Activated CD8-positive, alpha-beta T cell treated with anti-CD3 and anti-CD28 coated beads for 36 hours (primary cell): ENCODE measurements at regions not wholly inside any gene's neighbourhood (a gene's known extent, or its start where the extent isn't known, plus 50 kb on each side); places are given as distances from the start of the nearest gene placed in this dataset.

ENCODE experiments used
- ATAC-seq: fragments of 200-7000 bp; cut with Tn5 transposase; one replicate; pipeline ENCODE4 v1.10.0; 2021; ENCODE audit warnings: mild to moderate bottlenecking, moderate library complexity
- CTCF ChIA-PET: fragments of 350-600 bp; sonication (Branson Sonifier 250); formaldehyde crosslinking; loops from one replicate; lab custom pipeline; 2021; ENCODE audit warnings: antibody characterized with exemption; lab: Charles Lee
- POLR2A ChIA-PET: fragments of 350-600 bp; sonication (Branson Sonifier 250); formaldehyde crosslinking; loops from one replicate; lab custom pipeline; 2021; ENCODE audit warnings: antibody characterized with exemption; lab: Charles Lee
- DNase-seq: peaks from one replicate; pipeline ENCODE4 v3.0.0-alpha.2; 2020
- H3K27ac Mint-ChIP-seq: one replicate; pipeline ENCODE4 v1.8.0; 2021; ENCODE audit warnings: mild to moderate bottlenecking, mixed read lengths
- H3K27me3 Mint-ChIP-seq: one replicate; pipeline ENCODE4 v1.8.0; 2021; ENCODE audit warnings: mixed read lengths
- H3K36me3 Mint-ChIP-seq: one replicate; pipeline ENCODE4 v1.8.0; 2021; ENCODE audit warnings: low read depth, mixed read lengths
- H3K4me1 Mint-ChIP-seq: one replicate; pipeline ENCODE4 v1.8.0; 2021; ENCODE audit warnings: low read depth, mixed read lengths
- H3K4me3 Mint-ChIP-seq: one replicate; pipeline ENCODE4 v1.8.0; 2021; ENCODE audit warnings: mild to moderate bottlenecking, moderate library complexity, mixed read lengths
- H3K9me3 Mint-ChIP-seq: one replicate; pipeline ENCODE4 v1.8.0; 2021; ENCODE audit warnings: mixed read lengths
- intact Hi-C: fragments of 100-400 bp; cut with micrococcal nuclease; formaldehyde crosslinking; loops from one replicate; pipeline ENCODE4 v1.10.0; 2022
- TF ChIP-seq, protein P1 (sequence below): fragments of 200-600 bp; IDR thresholded peaks from one replicate; pipeline ENCODE4 v1.8.0; 2022; ENCODE audit warnings: antibody characterized with exemption, mild to moderate bottlenecking

DNA sequence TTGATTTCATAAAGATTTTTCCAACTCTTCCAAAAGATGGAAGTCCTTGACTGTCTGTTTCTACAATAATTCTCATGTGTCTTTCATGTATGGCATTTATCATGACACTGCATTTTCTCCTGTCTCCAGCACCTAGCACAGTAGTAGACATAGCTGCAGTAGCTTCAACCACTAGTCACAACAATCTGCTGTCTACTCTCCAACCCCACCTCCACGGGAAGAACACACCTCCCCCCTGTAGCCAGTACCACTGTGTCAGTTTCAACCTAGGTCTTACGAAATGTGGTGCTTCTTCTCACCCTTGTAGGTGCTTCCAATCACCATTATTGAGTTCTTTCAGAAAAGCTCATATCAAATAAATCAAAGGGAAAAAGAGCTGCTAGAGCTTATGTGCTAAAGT is 425.1 kb upstream of the ADAMTS5 start:
- Mint-ChIP-seq H3K9me3 (no peaks in the 10 kb centered on the region), H3K27ac (no peak overlapping the region), H3K4me3 (no peak overlapping the region), H3K36me3 (no peaks in the 10 kb centered on the region), H3K27me3 (no peaks in the 10 kb centered on the region), H3K4me1 (no peaks in the 10 kb centered on the region)
- POLR2A ChIA-PET, result no interaction called here
- CTCF ChIA-PET, result no interaction called here
- DNase-seq, result no peak
- TF ChIP-seq, protein P1, sequence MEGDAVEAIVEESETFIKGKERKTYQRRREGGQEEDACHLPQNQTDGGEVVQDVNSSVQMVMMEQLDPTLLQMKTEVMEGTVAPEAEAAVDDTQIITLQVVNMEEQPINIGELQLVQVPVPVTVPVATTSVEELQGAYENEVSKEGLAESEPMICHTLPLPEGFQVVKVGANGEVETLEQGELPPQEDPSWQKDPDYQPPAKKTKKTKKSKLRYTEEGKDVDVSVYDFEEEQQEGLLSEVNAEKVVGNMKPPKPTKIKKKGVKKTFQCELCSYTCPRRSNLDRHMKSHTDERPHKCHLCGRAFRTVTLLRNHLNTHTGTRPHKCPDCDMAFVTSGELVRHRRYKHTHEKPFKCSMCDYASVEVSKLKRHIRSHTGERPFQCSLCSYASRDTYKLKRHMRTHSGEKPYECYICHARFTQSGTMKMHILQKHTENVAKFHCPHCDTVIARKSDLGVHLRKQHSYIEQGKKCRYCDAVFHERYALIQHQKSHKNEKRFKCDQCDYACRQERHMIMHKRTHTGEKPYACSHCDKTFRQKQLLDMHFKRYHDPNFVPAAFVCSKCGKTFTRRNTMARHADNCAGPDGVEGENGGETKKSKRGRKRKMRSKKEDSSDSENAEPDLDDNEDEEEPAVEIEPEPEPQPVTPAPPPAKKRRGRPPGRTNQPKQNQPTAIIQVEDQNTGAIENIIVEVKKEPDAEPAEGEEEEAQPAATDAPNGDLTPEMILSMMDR, result no peak
- intact Hi-C loops, result no loop called here
- no peak for ATAC-seq

DNA sequence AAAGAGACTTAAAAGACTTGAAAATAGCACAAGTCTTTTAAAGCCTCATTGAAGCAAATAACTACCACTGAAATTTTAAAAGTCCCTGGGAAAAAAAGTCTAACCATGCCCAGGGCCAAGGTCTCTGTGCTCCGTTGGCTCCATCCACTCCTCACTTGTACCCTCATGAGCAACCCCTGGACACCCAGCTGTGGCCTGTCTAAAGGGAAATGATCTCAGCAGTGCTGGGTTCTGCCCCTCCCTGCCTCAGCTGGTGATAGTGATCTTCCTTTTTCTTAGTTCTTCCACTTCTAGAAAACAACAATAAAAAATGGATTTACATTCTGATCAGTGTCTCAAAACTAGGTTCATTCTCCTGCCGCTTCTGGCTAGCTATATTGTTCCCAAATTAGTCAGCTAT is 423.5 kb upstream of the ADAMTS5 start:
- ATAC-seq (no peak), DNase-seq (no peak)
- ChIA-PET CTCF (interaction anchor here (0.6 kb wide), 1 partner anchor 13 kb away, joined by 3 read pairs; no protein-coding TSS in a partner anchor), POLR2A (no interaction called here)
- Mint-ChIP-seq H3K27ac (no peak overlapping the region), H3K36me3 (no peaks in the 10 kb centered on the region), H3K9me3 (no peaks in the 10 kb centered on the region), H3K4me1 (no peaks in the 10 kb centered on the region), H3K27me3 (no peaks in the 10 kb centered on the region), H3K4me3 (no peak overlapping the region)
- TF ChIP-seq, protein P1, result no peak
- intact Hi-C loops, result no loop called here

DNA sequence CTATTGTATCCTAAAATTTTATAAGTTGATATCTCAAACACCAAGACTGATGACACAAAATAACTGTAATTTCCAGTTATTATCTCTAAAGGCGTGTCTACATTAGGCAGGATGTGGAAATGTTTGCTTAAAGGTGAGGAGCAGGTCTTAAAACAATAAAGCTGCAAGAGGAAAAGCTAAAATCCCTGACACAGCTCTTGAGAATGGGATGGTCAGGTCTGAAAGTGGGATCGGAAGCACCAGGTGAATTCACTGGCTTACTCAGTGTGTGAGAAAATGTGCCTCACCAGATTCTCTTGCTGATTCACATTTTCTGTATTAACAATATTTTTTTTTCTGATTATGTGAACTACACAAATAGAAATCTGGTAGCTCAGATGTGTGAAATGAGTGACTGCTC is 421.9 kb upstream of the ADAMTS5 start:
- intact Hi-C loops, result no loop called here
- TF ChIP-seq, protein P1, result no peak
- H3K4me1 Mint-ChIP-seq, result no peaks in the 10 kb centered on the region
- no peaks in the 10 kb centered on the region for H3K36me3 Mint-ChIP-seq
- ATAC-seq (no peak), DNase-seq (no peak)
- H3K9me3 Mint-ChIP-seq, result no peaks in the 10 kb centered on the region
- H3K4me3 Mint-ChIP-seq, result no peak overlapping the region
- H3K27me3 Mint-ChIP-seq, result no peaks in the 10 kb centered on the region
- POLR2A ChIA-PET, result no interaction called here
- CTCF ChIA-PET, result no interaction called here
- H3K27ac Mint-ChIP-seq, result no peak overlapping the region

DNA sequence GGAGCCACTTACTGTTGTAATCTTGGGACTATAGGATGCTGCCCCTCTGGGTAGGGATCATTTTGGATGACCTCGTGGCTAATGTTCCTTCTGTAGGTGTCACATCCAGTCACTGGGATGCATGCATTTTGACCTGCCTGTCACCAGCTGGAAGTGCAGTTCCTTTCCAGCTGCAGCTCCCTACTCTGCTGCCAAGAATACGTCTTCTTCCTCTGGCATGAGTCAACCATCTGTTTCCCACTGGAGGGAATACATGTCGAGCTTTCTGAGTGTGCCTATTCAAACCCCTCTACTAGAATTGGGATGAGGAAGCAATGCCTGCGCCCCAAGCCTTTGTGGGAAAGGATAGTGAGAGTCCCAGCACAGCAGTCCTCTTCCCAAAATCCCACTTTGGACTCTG is 415.5 kb upstream of the ADAMTS5 start:
- no peak for DNase-seq
- Mint-ChIP-seq H3K4me1 (no peaks in the 10 kb centered on the region), H3K9me3 (peaks cover 2% of the 10 kb centered on the region), H3K27ac (no peak overlapping the region), H3K27me3 (no peaks in the 10 kb centered on the region), H3K4me3 (no peak overlapping the region), H3K36me3 (no peaks in the 10 kb centered on the region)
- no peak for ATAC-seq
- TF ChIP-seq, protein P1, result no peak
- POLR2A ChIA-PET, result no interaction called here
- CTCF ChIA-PET, result no interaction called here
- intact Hi-C loops, result no loop called here

DNA sequence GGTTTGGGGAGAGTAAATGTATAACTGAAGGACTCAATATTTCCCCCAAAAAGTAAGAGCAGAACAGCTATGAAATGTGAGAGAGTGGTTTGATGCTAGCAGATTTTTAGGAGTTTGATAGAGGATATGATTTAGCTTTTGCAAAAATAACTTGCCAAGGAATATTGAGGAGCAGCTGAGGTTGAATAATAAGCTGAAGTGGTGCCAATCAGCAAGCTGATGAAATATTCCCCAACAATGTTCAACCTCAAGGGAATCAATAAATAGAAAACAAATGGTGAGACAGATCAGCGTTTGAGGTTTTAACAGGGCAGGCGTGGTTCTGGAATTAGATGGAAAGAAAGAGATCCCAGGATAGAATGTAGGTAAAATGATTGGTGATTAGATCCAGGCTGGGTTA is 413.4 kb upstream of the ADAMTS5 start:
- DNase-seq, result no peak
- POLR2A ChIA-PET, result no interaction called here
- H3K27ac Mint-ChIP-seq, result no peak overlapping the region
- H3K4me3 Mint-ChIP-seq, result no peak overlapping the region
- intact Hi-C loops, result no loop called here
- TF ChIP-seq, protein P1, result no peak
- no peaks in the 10 kb centered on the region for H3K27me3 Mint-ChIP-seq
- peaks cover 2% of the 10 kb centered on the region for H3K9me3 Mint-ChIP-seq
- H3K4me1 Mint-ChIP-seq, result no peaks in the 10 kb centered on the region
- no peaks in the 10 kb centered on the region for H3K36me3 Mint-ChIP-seq
- CTCF ChIA-PET, result no interaction called here
- ATAC-seq, result no peak
